B cell (primary cell): ENCODE measurements at regions not wholly inside any gene's neighbourhood (a gene's known extent, or its start where the extent isn't known, plus 50 kb on each side); places are given as distances from the start of the nearest gene placed in this dataset.

Source experiments
- CTCF ChIP-seq: fragments of 200-600 bp; IDR thresholded peaks from one replicate; pipeline ENCODE4 v1.8.0; 2022; ENCODE audit warnings: antibody characterized with exemption, mild to moderate bottlenecking
- EZH2 ChIP-seq: IDR thresholded peaks from 2 replicates; pipeline ENCODE4 v1.6.1; 2012; ENCODE audit warnings: borderline replicate concordance, low read depth, mild to moderate bottlenecking, moderate library complexity, low read length; ENCODE audit not compliant: insufficient read depth, poor library complexity, severe bottlenecking

GRCh38 chr15:93780073-93780472 lies 451.3 kb upstream of the MCTP2 start:
- TF ChIP-seq CTCF (no peak), EZH2 (no peak)
